ENCODE measurements at regions not wholly inside any gene's neighbourhood (a gene's known extent, or its start where the extent isn't known, plus 50 kb on each side); places are given as distances from the start of the nearest gene placed in this dataset.
"Not testable (repeated sequence)": the region's sequence is repeated elsewhere in the genome, so short reads cannot be mapped to it uniquely, and the experiment has no call there.

GRCh38 chr2:195433729-195434128, 223.3 kb upstream of the SLC39A10 start:
- not testable (repeated sequence) for TF ChIP-seq CTCF (IDR thresholded peaks at IDR 0.05; ENCODE audit: control extremely low read depth in 1 of 3, insufficient read depth in 1 of 3, low read depth in 1 of 3, low read length in 3 of 3); POLR2A (IDR thresholded peaks at IDR 0.05; ENCODE audit: control extremely low read depth in 1 of 2, low read depth in 2 of 2, low read length in 2 of 2); TCF12 (IDR thresholded peaks at IDR 0.05; ENCODE audit: low read depth, low read length); CHD2 (IDR thresholded peaks at IDR 0.05; ENCODE audit: low read length); ZNF274 (IDR thresholded peaks at IDR 0.05; ENCODE audit: borderline replicate concordance, extremely low read depth, low read length); CBX8 (IDR thresholded peaks at IDR 0.05; ENCODE audit: borderline replicate concordance, low read depth, low read length); BCL11A (IDR thresholded peaks at IDR 0.05; ENCODE audit: low read depth in 2 of 2, low read length in 2 of 2)
